SK-N-SH treated with all-trans-retinoic acid at 6 μM for 48 hours (cell line): ENCODE measurements at regions not wholly inside any gene's neighbourhood (a gene's known extent, or its start where the extent isn't known, plus 50 kb on each side); places are given as distances from the start of the nearest gene placed in this dataset.

Experiments
- ATAC-seq: fragments of 200-7000 bp; cut with Tn5 transposase; 3 replicates; pipeline ENCODE4 v1.9.1; 2020; ENCODE audit warnings: mild to moderate bottlenecking, moderate library complexity
- ARNTL ChIP-seq: fragments of 450-650 bp; formaldehyde crosslinking; IDR thresholded peaks from 2 replicates; pipeline ENCODE4 v1.5.0; 2020; ENCODE audit warnings: low read depth, mild to moderate bottlenecking, moderate library complexity, borderline replicate concordance
- BACH2 ChIP-seq: fragments of 250-450 bp; sonication (Bioruptor Pico); IDR thresholded peaks from 2 replicates; pipeline ENCODE4 v1.9.0; 2021; ENCODE audit warnings: mild to moderate bottlenecking, borderline replicate concordance
- CREB5 ChIP-seq: fragments of 250-450 bp; sonication (Bioruptor Pico); IDR thresholded peaks from 2 replicates; pipeline ENCODE4 v1.5.1; 2020; ENCODE audit warnings: low read depth, mild to moderate bottlenecking, moderate library complexity
- CSDC2 ChIP-seq: fragments of 250-450 bp; sonication (Bioruptor Pico); IDR thresholded peaks from 2 replicates; pipeline ENCODE4 v1.5.0; 2020; ENCODE audit warnings: mild to moderate bottlenecking, moderate library complexity
- CSRNP3 ChIP-seq: fragments of 250-450 bp; sonication (Bioruptor Pico); IDR thresholded peaks from 2 replicates; pipeline ENCODE4 v1.5.1; 2021; ENCODE audit warnings: mild to moderate bottlenecking, moderate library complexity
- GLIS3 ChIP-seq: fragments of 250-450 bp; sonication (Bioruptor Pico); IDR thresholded peaks from 2 replicates; pipeline ENCODE4 v1.5.0; 2020; ENCODE audit warnings: mild to moderate bottlenecking, moderate library complexity
- ISL1 ChIP-seq: fragments of 250-450 bp; sonication (Bioruptor Pico); IDR thresholded peaks from 2 replicates; pipeline ENCODE4 v2.1.2; 2022; ENCODE audit warnings: mild to moderate bottlenecking, moderate library complexity
- OSR1 ChIP-seq: fragments of 250-450 bp; sonication (Bioruptor Pico); IDR thresholded peaks from 2 replicates; pipeline ENCODE4 v1.8.0; 2022; ENCODE audit warnings: moderate library complexity, mild to moderate bottlenecking, inconsistent platforms
- PATZ1 ChIP-seq: fragments of 250-450 bp; sonication (Bioruptor Pico); IDR thresholded peaks from 2 replicates; pipeline ENCODE4 v1.8.0; 2020; ENCODE audit warnings: mild to moderate bottlenecking, moderate library complexity, borderline replicate concordance
- POU6F1 ChIP-seq: fragments of 250-450 bp; sonication (Bioruptor Pico); IDR thresholded peaks from 2 replicates; pipeline ENCODE4 v1.8.0; 2021; ENCODE audit warnings: low read depth, mild to moderate bottlenecking, moderate library complexity, borderline replicate concordance
- PPARA ChIP-seq: fragments of 250-450 bp; sonication (Bioruptor Pico); IDR thresholded peaks from 2 replicates; pipeline ENCODE4 v1.5.0; 2020; ENCODE audit warnings: mild to moderate bottlenecking, borderline replicate concordance
- RARB ChIP-seq: fragments of 250-450 bp; sonication (Bioruptor Pico); IDR thresholded peaks from 2 replicates; pipeline ENCODE4 v1.8.0; 2021; ENCODE audit warnings: mild to moderate bottlenecking, moderate library complexity
- SNAI2 ChIP-seq: fragments of 250-450 bp; sonication (Bioruptor Pico); IDR thresholded peaks from 2 replicates; pipeline ENCODE4 v1.5.0; 2020; ENCODE audit warnings: mild to moderate bottlenecking, moderate library complexity
- TCF4 ChIP-seq: fragments of 250-450 bp; sonication (Bioruptor Pico); IDR thresholded peaks from 2 replicates; pipeline ENCODE4 v1.8.0; 2021; ENCODE audit warnings: mild to moderate bottlenecking, moderate library complexity, borderline replicate concordance
- TOX ChIP-seq: fragments of 250-450 bp; sonication (Bioruptor Pico); IDR thresholded peaks from 2 replicates; pipeline ENCODE4 v1.8.0; 2021; ENCODE audit warnings: mild to moderate bottlenecking, moderate library complexity, borderline replicate concordance
- TSHZ2 ChIP-seq: fragments of 250-450 bp; sonication (Bioruptor Pico); IDR thresholded peaks from 2 replicates; pipeline ENCODE4 v1.5.0; 2020; ENCODE audit warnings: mild to moderate bottlenecking, moderate library complexity
- ZC3H10 ChIP-seq: fragments of 250-450 bp; sonication (Bioruptor Pico); IDR thresholded peaks from 2 replicates; pipeline ENCODE4 v1.5.1; 2021; ENCODE audit warnings: mild to moderate bottlenecking, moderate library complexity
- ZFP3 ChIP-seq: fragments of 250-450 bp; sonication (Bioruptor Pico); IDR thresholded peaks from 2 replicates; pipeline ENCODE4 v1.5.0; 2020; ENCODE audit warnings: mild to moderate bottlenecking, moderate library complexity
- ZFP30 ChIP-seq: fragments of 450-650 bp; formaldehyde crosslinking; IDR thresholded peaks from 2 replicates; pipeline ENCODE4 v1.5.0; 2022; ENCODE audit warnings: mild to moderate bottlenecking, moderate library complexity
- ZNF70 ChIP-seq: fragments of 450-650 bp; formaldehyde crosslinking; IDR thresholded peaks from 2 replicates; pipeline ENCODE4 v1.5.0; 2020; ENCODE audit warnings: mild to moderate bottlenecking, moderate library complexity
- ZNF8 ChIP-seq: fragments of 450-650 bp; formaldehyde crosslinking; IDR thresholded peaks from 2 replicates; pipeline ENCODE4 v1.5.0; 2020; ENCODE audit warnings: mild to moderate bottlenecking, moderate library complexity

GRCh38 chr6:125662296-125662695, 87.1 kb upstream of the HEY2 start:
- TF ChIP-seq ISL1 (CRISPR knock-in tag) (no peak), OSR1 (CRISPR knock-in tag) (no peak), ZFP30 (CRISPR knock-in tag) (no peak), PATZ1 (no peak), TOX (no peak), PPARA (CRISPR knock-in tag) (no peak), CSRNP3 (CRISPR knock-in tag) (no peak), TCF4 (CRISPR knock-in tag) (no peak), ZNF70 (CRISPR knock-in tag) (no peak), POU6F1 (no peak), BACH2 (CRISPR knock-in tag) (no peak), ZFP3 (CRISPR knock-in tag) (no peak), SNAI2 (no peak), CSDC2 (no peak)
- ATAC-seq: 0 out of 3 replicates have a peak, but pooled peaks have one; percentile 24

- ATAC-seq: no peak
- TF ChIP-seq POU6F1 (no peak), ZFP30 (CRISPR knock-in tag) (no peak), ISL1 (CRISPR knock-in tag) (no peak), OSR1 (CRISPR knock-in tag) (no peak), ZNF8 (CRISPR knock-in tag) (no peak), GLIS3 (CRISPR knock-in tag) (no peak), PATZ1 (no peak), SNAI2 (no peak), ARNTL (CRISPR knock-in tag) (no peak), ZC3H10 (CRISPR knock-in tag) (no peak)
These were observed 84.1 kb upstream of the HEY2 start for GRCh38 chr6:125665295-125665814.

GRCh38 chr6:125667326-125667725, 82.1 kb upstream of the HEY2 start:
- ATAC-seq: no peak
- TF ChIP-seq OSR1 (CRISPR knock-in tag): no peak
- TF ChIP-seq PPARA (CRISPR knock-in tag): no peak
- TF ChIP-seq ZNF8 (CRISPR knock-in tag): no peak
- TF ChIP-seq TSHZ2 (CRISPR knock-in tag): no peak
- TF ChIP-seq SNAI2: no peak
- TF ChIP-seq CREB5 (CRISPR knock-in tag): no peak
- no peak for TF ChIP-seq CSRNP3 (CRISPR knock-in tag)
- TF ChIP-seq ZC3H10 (CRISPR knock-in tag): no peak
- no peak for TF ChIP-seq RARB
